LHCN-M2 (cell line): ENCODE measurements at regions not wholly inside any gene's neighbourhood (a gene's known extent, or its start where the extent isn't known, plus 50 kb on each side); places are given as distances from the start of the nearest gene placed in this dataset.
"Not testable (repeated sequence)": the region's sequence is repeated elsewhere in the genome, so short reads cannot be mapped to it uniquely, and the experiment has no call there.

ENCODE experiments used
- DNase-seq: peaks from one replicate; pipeline ENCODE4 v3.0.0-alpha.2; 2012; ENCODE audit warnings: low read depth

- DNase-seq = no peak
Observed at GRCh38 chr18:47728921-47729320, 201.5 kb downstream of the SMAD2 start.

GRCh38 chr18:47727409-47727808 is 203.1 kb downstream of the SMAD2 start:
- no peak for DNase-seq

GRCh38 chr18:47726550-47726949 is 203.9 kb downstream of the SMAD2 start:
- no peak for DNase-seq

GRCh38 chr18:47725656-47726055 is 204.8 kb downstream of the SMAD2 start:
- no peak for DNase-seq

- no peak for DNase-seq
Observed at GRCh38 chr18:47724186-47724975, 206.1 kb downstream of the SMAD2 start.

DNA sequence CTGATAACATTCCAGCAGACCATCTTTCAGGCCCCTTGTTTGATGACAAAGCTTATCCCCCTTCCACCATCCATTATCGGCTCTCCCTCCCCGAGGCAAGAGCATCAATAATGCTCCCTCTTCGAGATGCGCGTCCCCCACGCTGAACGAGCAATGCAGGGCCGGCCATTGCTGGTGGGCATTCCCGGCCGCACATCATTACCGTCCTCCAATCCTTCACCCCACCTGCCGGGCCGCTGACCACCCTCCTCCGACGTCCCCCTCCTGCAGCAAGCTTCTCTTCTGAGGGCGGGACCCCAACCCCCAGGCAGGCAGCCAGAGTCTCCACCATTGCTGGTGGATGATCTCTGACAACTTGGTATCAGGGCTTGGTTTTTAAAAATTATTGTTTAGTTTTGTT is 208.6 kb downstream of the SMAD2 start:
- DNase-seq = no peak

GRCh38 chr18:47720741-47721140 is 209.7 kb downstream of the SMAD2 start:
- DNase-seq = no peak

DNA sequence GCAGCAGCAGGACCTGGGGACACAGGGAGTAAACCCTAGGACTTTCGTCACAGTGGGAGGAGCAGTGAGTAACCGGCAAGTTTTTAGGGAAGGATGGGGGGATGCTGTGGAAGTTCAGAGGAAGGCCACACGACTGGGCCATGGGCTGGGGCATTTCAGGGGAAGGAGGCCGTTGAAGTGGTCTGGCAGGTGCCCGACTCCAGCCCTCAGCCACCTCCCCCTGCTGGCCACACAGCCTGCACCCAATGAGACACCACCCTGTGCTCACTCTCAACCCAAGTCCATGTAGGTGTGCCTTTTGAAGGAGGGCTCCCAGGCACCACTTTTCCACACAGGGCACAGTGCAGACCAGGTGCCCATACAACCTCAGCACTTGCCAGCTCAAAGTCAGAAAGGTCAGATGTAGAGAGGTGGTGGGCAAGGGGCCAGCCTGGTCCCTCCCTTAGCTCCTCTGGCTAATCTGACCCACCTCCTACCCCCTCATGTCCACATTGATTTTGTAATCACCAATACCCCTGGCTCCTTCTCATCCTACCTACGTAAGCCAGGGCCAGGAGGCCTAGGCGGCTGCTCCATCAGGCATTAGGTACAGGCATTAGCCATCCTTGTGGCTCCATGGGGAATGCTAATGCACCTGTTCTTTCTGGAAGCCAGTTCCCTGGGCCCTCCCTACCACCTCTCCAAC is 211.2 kb downstream of the SMAD2 start:
- no peak for DNase-seq

GRCh38 chr18:47718646-47719045 is 211.8 kb downstream of the SMAD2 start:
- DNase-seq = no peak

GRCh38 chr18:47717257-47717656 is 213.2 kb downstream of the SMAD2 start:
- DNase-seq = no peak

- no peak for DNase-seq
Observed at GRCh38 chr18:47716632-47717185, 213.8 kb downstream of the SMAD2 start.

DNA sequence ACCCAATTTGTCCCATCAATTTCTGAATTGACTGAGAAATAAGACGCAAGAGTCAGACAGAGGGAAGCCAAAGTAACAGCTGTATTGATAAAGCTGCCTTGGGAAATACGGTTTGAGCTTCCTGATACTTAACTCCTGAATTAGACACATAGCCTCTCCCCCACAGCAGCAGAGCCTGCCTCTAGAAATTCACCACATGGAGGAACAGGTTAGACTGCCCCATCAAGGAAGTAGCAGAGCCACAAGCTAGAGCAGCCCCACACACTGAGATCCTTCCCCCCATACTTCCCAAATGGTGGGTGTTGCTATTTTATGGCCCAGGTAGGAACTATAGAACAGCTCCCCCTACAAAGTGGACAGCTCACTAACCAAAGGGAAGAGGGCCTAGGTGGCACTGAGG is 220.0 kb downstream of the SMAD2 start:
- DNase-seq = no peak

DNA sequence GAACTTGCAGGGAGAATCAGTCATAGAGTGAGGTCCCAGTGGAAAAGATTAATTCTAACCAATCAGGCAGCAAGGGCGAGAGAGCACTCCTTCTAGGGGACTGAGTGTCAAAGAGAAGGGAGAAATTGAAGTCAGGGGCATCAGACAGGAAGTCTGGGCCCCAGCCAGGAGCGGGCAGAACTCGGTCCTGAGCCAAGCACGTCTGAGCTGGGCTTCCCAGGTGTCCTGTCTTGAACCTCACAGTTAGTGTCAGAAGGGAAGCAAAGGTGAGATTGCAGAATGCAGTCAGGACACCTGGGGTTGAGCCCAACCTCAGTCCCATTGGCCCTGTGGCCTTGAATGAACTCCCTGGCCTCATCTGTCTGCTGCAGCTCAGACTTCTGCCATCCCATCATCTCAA is 220.9 kb downstream of the SMAD2 start:
- DNase-seq = no peak

DNA sequence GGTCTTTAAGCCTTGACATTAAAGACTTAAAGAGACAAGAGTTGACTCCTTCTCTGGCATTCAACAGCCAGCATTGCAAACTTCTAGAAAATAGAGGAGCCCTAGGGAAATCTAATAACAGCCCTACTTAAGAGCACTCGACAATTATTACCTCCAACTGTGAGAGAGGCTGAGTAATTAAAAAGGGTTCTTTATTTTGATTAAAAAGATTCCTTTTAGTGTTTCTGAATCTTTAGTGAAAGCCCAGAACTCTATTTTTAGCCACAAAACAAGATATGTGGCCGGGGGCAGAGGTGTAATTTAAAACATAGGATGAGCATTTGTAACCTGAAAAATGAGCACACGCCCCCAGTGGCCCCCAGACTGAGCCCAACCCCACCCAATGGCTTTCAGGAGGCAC is 222.3 kb downstream of the SMAD2 start:
- DNase-seq = no peak

GRCh38 chr18:47701134-47701533 is 229.3 kb downstream of the SMAD2 start:
- DNase-seq = no peak

- no peak for DNase-seq
Observed at GRCh38 chr18:47696870-47697269, 233.6 kb downstream of the SMAD2 start.

DNA sequence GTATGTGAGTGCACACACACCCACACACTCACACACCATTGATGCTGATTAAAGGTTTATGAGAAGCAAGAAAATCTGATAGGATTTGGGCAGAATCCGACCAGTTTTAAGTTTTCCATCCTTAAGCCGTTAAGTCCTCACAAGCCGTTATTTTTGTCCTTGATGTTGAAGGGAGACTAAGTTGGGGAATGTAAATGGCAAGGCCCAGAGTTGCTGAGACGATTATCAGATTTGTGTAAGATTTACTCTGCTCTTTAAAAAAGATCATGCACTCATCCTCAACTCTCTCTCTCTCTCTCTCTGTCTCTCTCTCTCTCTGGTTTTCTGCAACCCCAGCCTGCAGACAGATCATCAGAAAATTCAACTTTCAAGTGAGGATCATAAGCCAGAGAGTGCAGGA is 238.8 kb downstream of the SMAD2 start:
- no peak for DNase-seq

DNA sequence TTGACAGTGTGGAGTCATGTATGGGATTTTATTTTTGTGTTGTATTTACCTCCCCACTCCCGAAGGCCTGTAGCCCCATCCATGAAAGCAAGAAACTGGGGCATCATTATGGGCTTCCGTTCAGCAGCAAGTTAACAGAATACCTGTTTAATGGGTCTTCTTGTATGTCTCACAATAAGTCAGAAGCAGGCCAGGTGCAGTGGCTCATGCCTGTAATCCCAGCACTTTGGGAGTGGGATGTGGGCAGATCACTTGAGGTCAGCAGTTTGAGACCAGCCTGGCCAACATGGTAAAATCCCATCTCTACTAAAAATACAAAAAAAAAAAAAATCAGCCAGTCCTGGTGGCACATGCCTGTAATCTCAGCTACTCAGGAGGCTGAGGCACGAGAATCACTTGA is 239.7 kb downstream of the SMAD2 start:
- DNase-seq = not testable (repeated sequence)

GRCh38 chr18:47689371-47689770 is 241.1 kb downstream of the SMAD2 start:
- DNase-seq = no peak

DNA sequence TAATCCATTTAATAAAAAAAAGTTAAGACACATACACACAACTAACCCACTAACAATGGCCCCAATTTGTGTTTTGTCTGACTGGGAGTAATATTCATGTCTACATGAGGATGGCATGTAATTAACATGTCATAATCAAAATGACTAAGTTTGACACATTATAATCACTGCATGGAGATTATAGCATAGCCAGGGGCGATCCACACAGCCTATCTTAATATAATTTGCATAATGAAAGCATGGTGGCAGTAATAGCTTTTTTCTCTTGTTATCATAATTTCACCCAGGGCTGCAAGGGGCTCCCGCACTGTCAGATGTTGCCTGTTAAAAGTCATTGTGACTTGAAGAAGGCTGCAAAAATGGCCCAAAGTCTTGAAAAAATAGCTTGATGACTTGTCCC is 243.7 kb downstream of the SMAD2 start:
- DNase-seq = no peak

- no peak for DNase-seq
Observed at GRCh38 chr18:47683774-47684173, 246.7 kb downstream of the SMAD2 start.

GRCh38 chr18:47682876-47683275 is 247.6 kb downstream of the SMAD2 start:
- DNase-seq = no peak

DNA sequence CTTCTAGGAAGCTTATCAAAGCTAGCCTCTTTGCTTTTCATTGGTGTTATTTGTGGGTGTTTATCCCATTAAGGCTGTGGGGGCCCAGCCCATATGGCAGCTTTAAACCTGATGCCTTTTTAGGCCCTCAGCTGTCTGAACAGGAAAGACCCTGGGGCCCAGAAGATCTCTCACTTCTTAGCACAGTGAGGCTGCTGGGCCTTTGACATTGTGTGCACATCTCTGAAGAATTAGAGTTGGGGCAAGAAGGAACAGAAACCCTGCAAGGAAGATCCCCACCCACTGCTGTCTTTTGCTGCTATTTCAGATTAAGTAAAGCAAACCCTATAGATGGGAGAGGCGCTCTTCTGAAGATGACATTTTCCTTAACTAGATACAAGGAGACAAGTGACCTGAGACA is 250.0 kb downstream of the SMAD2 start:
- DNase-seq = no peak
